ENCODE measurements at regions not wholly inside any gene's neighbourhood (a gene's known extent, or its start where the extent isn't known, plus 50 kb on each side); places are given as distances from the start of the nearest gene placed in this dataset.

GRCh38 chr1:221075911-221076310 is 196.7 kb downstream of the HLX start:
- TF ChIP-seq CTCF (optimal IDR thresholded peaks at IDR 0.05 in 1 of 3, IDR thresholded peaks at IDR 0.05 in 1 of 3, conservative IDR thresholded peaks at IDR 0.05 in 1 of 3; ENCODE audit: extremely low read depth in 1 of 3, insufficient read depth in 2 of 3, low read length in 3 of 3) (no peak), EZH2 (IDR thresholded peaks at IDR 0.05; ENCODE audit: low read length) (no peak)
